ENCODE measurements at regions not wholly inside any gene's neighbourhood (a gene's known extent, or its start where the extent isn't known, plus 50 kb on each side); places are given as distances from the start of the nearest gene placed in this dataset.
"Not testable (repeated sequence)": the region's sequence is repeated elsewhere in the genome, so short reads cannot be mapped to it uniquely, and the experiment has no call there.

DNA sequence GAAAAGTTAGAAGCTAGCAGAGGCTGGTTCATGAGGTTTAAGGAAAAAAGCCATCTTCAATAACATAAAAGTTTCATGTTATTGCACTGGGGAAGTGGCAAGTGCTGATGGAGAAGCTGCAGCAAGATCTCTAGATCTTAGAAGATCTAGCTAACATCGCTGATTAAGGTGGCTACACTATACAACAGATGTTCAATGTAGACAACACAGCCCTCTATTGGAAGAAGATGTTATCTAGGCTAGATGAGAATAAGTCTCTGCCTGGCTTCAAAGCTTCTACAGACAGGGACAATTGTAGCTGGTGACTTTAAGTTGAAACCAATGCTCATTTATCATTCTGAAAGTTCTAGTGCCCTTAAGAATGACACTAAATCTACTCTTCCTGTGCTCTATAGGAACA is 310.3 kb downstream of the KLF13 start:
- TF ChIP-seq EZH2phosphoT487 (IDR thresholded peaks at IDR 0.05; ENCODE audit: borderline replicate concordance, low read length); CTCF (conservative IDR thresholded peaks at IDR 0.05; ENCODE audit: low read depth, low read length): not testable (repeated sequence)

Measured in PC-3 (cell line).